HCT116 (cell line): ENCODE measurements at regions not wholly inside any gene's neighbourhood (a gene's known extent, or its start where the extent isn't known, plus 50 kb on each side); places are given as distances from the start of the nearest gene placed in this dataset.

Source experiments
- ATAC-seq: fragments of 200-7000 bp; cut with Tn5 transposase; 2 replicates; pipeline ENCODE4 v1.9.1; 2020; ENCODE audit warnings: mild to moderate bottlenecking, moderate library complexity
- BruUV-seq: library from RNA; stranded (reverse); fragments of 400-500 nt; replicated peaks from 2 replicates; lab custom pipeline; 2021; lab: Mats Ljungman, UMichigan
- CTCF ChIA-PET: fragments of 300-600 bp; sonication (Branson Sonifier 250); formaldehyde crosslinking; loops from one replicate; lab custom pipeline; 2021; ENCODE audit warnings: antibody characterized with exemption; lab: Charles Lee
- POLR2A ChIA-PET: fragments of 300-600, 350-600 bp; sonication (Branson Sonifier 250); formaldehyde crosslinking; loops from one replicate; lab custom pipeline; 2021; ENCODE audit warnings: antibody characterized with exemption; lab: Charles Lee
- RAD21 ChIA-PET, 2 experiments: fragments of 300-600 bp; sonication (Branson Sonifier 250); formaldehyde crosslinking; loops; one replicate each; lab custom pipeline; 2023; ENCODE audit warnings: low total read pairs in 2 of 2; ENCODE audit not compliant: uncharacterized antibody in 2 of 2, unreplicated experiment in 2 of 2, low non-redundant PET in 1 of 2; lab: Charles Lee
- DNase-seq: peaks from one replicate; pipeline ENCODE4 v3.0.0-alpha.2; 2010; ENCODE audit warnings: low read depth, low spot score
- H2AFZ ChIP-seq: fragments of 200-600 bp; shearing (Covaris generic), sonication (generic); 2 replicates; pipeline ENCODE4 v1.6.1; 2017; ENCODE audit warnings: low read depth, mixed run types, mixed read lengths, antibody characterized with exemption, low read length; ENCODE audit not compliant: poor library complexity, severe bottlenecking
- H3K27ac ChIP-seq: 2 replicates; pipeline ENCODE4 v1.5.1; 2012; ENCODE audit warnings: low read depth, low read length
- H3K27me3 ChIP-seq: fragments of 200-600 bp; sonication (generic); 2 replicates; pipeline ENCODE4 v1.6.1; 2016; ENCODE audit warnings: mixed run types, low read length, mixed read lengths; ENCODE audit not compliant: insufficient read depth
- H3K36me3 ChIP-seq, 2 experiments: fragments of 200-500 bp in 1 of 2; fragments of 200-600 bp in 1 of 2; sonication (Bioruptor generic) in 1 of 2; sonication (generic) in 1 of 2; 2 replicates each; pipeline versions ENCODE4 v1.5.1 to v1.6.1; 2014 to 2016; ENCODE audit warnings: low read length in 2 of 2, inconsistent platforms in 1 of 2, mixed read lengths in 1 of 2, mixed run types in 1 of 2; ENCODE audit not compliant: insufficient read depth in 2 of 2, control insufficient read depth in 1 of 2
- H3K4me1 ChIP-seq, 2 experiments: fragments of 200-600 bp in 1 of 2; sonication (generic) in 1 of 2; 2 replicates each; pipeline versions ENCODE4 v1.5.1 to v1.6.1; 2012 to 2017; ENCODE audit warnings: low read length in 2 of 2, inconsistent platforms in 1 of 2, mild to moderate bottlenecking in 1 of 2, mixed read lengths in 1 of 2, mixed run types in 1 of 2, moderate library complexity in 1 of 2; ENCODE audit not compliant: insufficient read depth in 2 of 2, control insufficient read depth in 1 of 2
- H3K4me2 ChIP-seq: fragments of 200-600 bp; sonication (generic); 2 replicates; pipeline ENCODE4 v1.6.1; 2017; ENCODE audit warnings: mixed run types, low read length, mixed read lengths
- H3K4me3 ChIP-seq, 2 experiments: fragments of 200-600 bp in 1 of 2; sonication (generic) in 1 of 2; replicated peaks in 1 of 2; 2 replicates each; pipeline ENCODE4 v1.5.1; 2011 to 2016; ENCODE audit warnings: low read length in 2 of 2, control low read depth in 1 of 2, low read depth in 1 of 2, mild to moderate bottlenecking in 1 of 2, mixed read lengths in 1 of 2, mixed run types in 1 of 2
- H3K79me2 ChIP-seq: fragments of 200-600 bp; sonication (generic); 2 replicates; pipeline ENCODE4 v1.6.1; 2017; ENCODE audit warnings: mild to moderate bottlenecking, mixed run types, low read length, moderate library complexity, mixed read lengths; ENCODE audit not compliant: insufficient read depth
- H3K9ac ChIP-seq: fragments of 200-600 bp; sonication (generic); 2 replicates; pipeline ENCODE4 v1.6.1; 2016; ENCODE audit warnings: low read length, mixed read lengths
- H3K9me2 ChIP-seq: fragments of 200-600 bp; sonication (generic), shearing (Covaris generic); 2 replicates; pipeline ENCODE4 v1.6.1; 2017; ENCODE audit warnings: mixed run types, mild to moderate bottlenecking, moderate library complexity; ENCODE audit not compliant: insufficient read depth
- H3K9me3 ChIP-seq, 2 experiments: fragments of 200-500 bp in 1 of 2; fragments of 200-600 bp in 1 of 2; sonication (Bioruptor generic) in 1 of 2; sonication (generic) in 1 of 2; 2 replicates each; pipeline ENCODE4 v1.6.1; 2014 to 2017; ENCODE audit warnings: low read length in 2 of 2, mixed read lengths in 2 of 2, inconsistent platforms in 1 of 2, low read depth in 1 of 2, mild to moderate bottlenecking in 1 of 2, mixed run types in 1 of 2, moderate library complexity in 1 of 2; ENCODE audit not compliant: control insufficient read depth in 1 of 2, insufficient read depth in 1 of 2
- H4K20me1 ChIP-seq: fragments of 200-600 bp; sonication (generic), shearing (Covaris generic); 2 replicates; pipeline ENCODE4 v1.6.1; 2017; ENCODE audit warnings: mixed run types, mild to moderate bottlenecking, moderate library complexity; ENCODE audit not compliant: insufficient read depth
- ATF3 ChIP-seq: IDR thresholded peaks from 2 replicates; pipeline ENCODE4 v1.6.1; 2012
- CBX3 ChIP-seq: IDR thresholded peaks from 2 replicates; pipeline ENCODE4 v1.6.1; 2012; ENCODE audit warnings: low read depth
- ELF1 ChIP-seq: IDR thresholded peaks from 2 replicates; pipeline ENCODE4 v1.6.1; 2012; ENCODE audit warnings: low read depth, borderline replicate concordance
- REST ChIP-seq: IDR thresholded peaks from 2 replicates; pipeline ENCODE4 v1.6.1; 2012; ENCODE audit warnings: low read depth
- SRF ChIP-seq: IDR thresholded peaks from 2 replicates; pipeline ENCODE4 v1.6.1; 2012; ENCODE audit warnings: low read depth
- TCF7L2 ChIP-seq: IDR thresholded peaks from 2 replicates; pipeline ENCODE4 v1.7.0; 2011; ENCODE audit warnings: borderline replicate concordance, inconsistent platforms; ENCODE audit not compliant: insufficient read depth, insufficient read length; ENCODE audit errors: extremely low read depth
- intact Hi-C: fragments of 100-400 bp; cut with micrococcal nuclease; formaldehyde crosslinking; loops from 2 replicates; pipeline ENCODE4 v1.10.0; 2022

GRCh38 chr6:6736791-6737654 lies 148.5 kb downstream of the LY86 start (continued):
- TF ChIP-seq ELF1 (no peak), SRF (no peak), REST (no peak), TCF7L2 (no peak), CBX3 (no peak)
- TF ChIP-seq, all 23 proteins: peak for 0

- Histone ChIP-seq H3K27ac (no peak overlapping the region), H3K4me1 (peaks cover 6 to 18% of the 10 kb centered on the region in 2 experiments), H3K36me3 (no peaks in the 10 kb centered on the region), H2AFZ (no peak overlapping the region), H3K4me3 (no peak overlapping the region), H3K9me3 (no peaks in the 10 kb centered on the region)
- POLR2A ChIA-PET, result no interaction called here
- ATAC-seq, result no peak
- no TSS peak for BruUV-seq
- CTCF ChIA-PET, result no interaction called here
- no peak for DNase-seq
- RAD21 ChIA-PET, result no interaction called here
- no peak for TF ChIP-seq ATF3
- TF ChIP-seq, all 23 proteins: peak for 0
- Histone ChIP-seq H3K4me2 (no peak overlapping the region), H4K20me1 (no peaks in the 10 kb centered on the region), H3K79me2 (no peaks in the 10 kb centered on the region), H3K9me2 (no peaks in the 10 kb centered on the region), H3K27me3 (no peaks in the 10 kb centered on the region), H3K9ac (no peak overlapping the region)
- intact Hi-C loops, result no loop called here
Observed at GRCh38 chr6:6737671-6738070, 149.2 kb downstream of the LY86 start.
